Mucosa of rectum (tissue), 2 donors: ENCODE measurements at regions not wholly inside any gene's neighbourhood (a gene's known extent, or its start where the extent isn't known, plus 50 kb on each side); places are given as distances from the start of the nearest gene placed in this dataset.

Experiments
- H3K27ac ChIP-seq, 2 donors: one replicate each; pipeline ENCODE4 v1.7.0; 2013; ENCODE audit warnings: inconsistent platforms in 2 of 2, low read depth in 2 of 2, low read length in 2 of 2
- H3K27me3 ChIP-seq, 2 donors: one replicate each; pipeline ENCODE4 v1.7.0; 2013; ENCODE audit warnings: low read length in 2 of 2; ENCODE audit not compliant: control insufficient read depth in 2 of 2, insufficient read depth in 2 of 2
- H3K36me3 ChIP-seq, 2 donors: one replicate each; pipeline ENCODE4 v1.7.0; 2013; ENCODE audit warnings: low read length in 2 of 2; ENCODE audit not compliant: control insufficient read depth in 2 of 2, insufficient read depth in 2 of 2
- H3K4me1 ChIP-seq, 2 donors: one replicate each; pipeline ENCODE4 v1.7.0; 2013; ENCODE audit warnings: low read length in 2 of 2, mild to moderate bottlenecking in 1 of 2; ENCODE audit not compliant: control insufficient read depth in 2 of 2, insufficient read depth in 2 of 2
- H3K4me3 ChIP-seq, 2 donors: one replicate each; pipeline ENCODE4 v1.7.0; 2013; ENCODE audit warnings: low read length in 2 of 2
- H3K9ac ChIP-seq, 2 donors: one replicate each; pipeline ENCODE4 v1.7.0; 2013; ENCODE audit warnings: low read length in 2 of 2, low read depth in 1 of 2, mild to moderate bottlenecking in 1 of 2
- H3K9me3 ChIP-seq, 2 donors: one replicate each; pipeline ENCODE4 v1.7.0; 2013; ENCODE audit warnings: low read length in 2 of 2; ENCODE audit not compliant: control insufficient read depth in 2 of 2
- donor health status: healthy.
- donor health status: Normal muscosa, but diverticular disease.

GRCh38 chr7:145064114-145064513 is 228.3 kb upstream of the TPK1 start:
- Histone ChIP-seq H3K9ac (no peak overlapping the region), H3K27ac (no peak overlapping the region)

GRCh38 chr7:145053781-145054180 is 217.9 kb upstream of the TPK1 start:
- no peak overlapping the region for H3K4me3 ChIP-seq
- H3K9me3 ChIP-seq, result no peaks in the 10 kb centered on the region
- H3K4me1 ChIP-seq, result no peaks in the 10 kb centered on the region
- H3K36me3 ChIP-seq, result no peaks in the 10 kb centered on the region
- no peak overlapping the region for H3K9ac ChIP-seq
- no peaks in the 10 kb centered on the region for H3K27me3 ChIP-seq
- H3K27ac ChIP-seq, result no peak overlapping the region

More at GRCh38 chr7:145064114-145064513, 228.3 kb upstream of the TPK1 start:
- Histone ChIP-seq H3K4me1 (no peaks in the 10 kb centered on the region), H3K4me3 (no peak overlapping the region), H3K36me3 (no peaks in the 10 kb centered on the region), H3K27me3 (no peaks in the 10 kb centered on the region), H3K9me3 (no peaks in the 10 kb centered on the region)

DNA sequence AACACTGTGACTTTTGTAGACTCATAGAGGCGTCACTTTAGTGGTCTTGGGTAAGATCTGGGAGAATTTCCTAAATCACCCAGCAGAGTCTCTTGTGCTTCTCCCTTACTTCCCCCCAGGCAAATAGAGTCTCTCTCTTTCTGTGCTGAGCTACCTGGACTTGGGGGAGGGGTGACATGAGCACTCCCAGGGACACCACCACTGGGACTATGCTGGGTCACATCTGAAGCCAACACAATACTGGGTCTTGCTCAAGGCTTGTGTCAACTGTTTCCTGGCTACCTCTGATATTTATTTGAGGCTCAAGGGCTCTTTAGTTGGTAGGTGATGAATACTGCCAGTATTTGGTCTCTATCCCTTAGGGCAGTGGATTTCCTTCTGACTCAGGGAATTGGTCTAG is 214.6 kb upstream of the TPK1 start:
- Histone ChIP-seq H3K27me3 (no peaks in the 10 kb centered on the region), H3K4me3 (no peak overlapping the region), H3K36me3 (no peaks in the 10 kb centered on the region), H3K9ac (no peak overlapping the region), H3K4me1 (no peaks in the 10 kb centered on the region), H3K27ac (no peak overlapping the region), H3K9me3 (no peaks in the 10 kb centered on the region)

DNA sequence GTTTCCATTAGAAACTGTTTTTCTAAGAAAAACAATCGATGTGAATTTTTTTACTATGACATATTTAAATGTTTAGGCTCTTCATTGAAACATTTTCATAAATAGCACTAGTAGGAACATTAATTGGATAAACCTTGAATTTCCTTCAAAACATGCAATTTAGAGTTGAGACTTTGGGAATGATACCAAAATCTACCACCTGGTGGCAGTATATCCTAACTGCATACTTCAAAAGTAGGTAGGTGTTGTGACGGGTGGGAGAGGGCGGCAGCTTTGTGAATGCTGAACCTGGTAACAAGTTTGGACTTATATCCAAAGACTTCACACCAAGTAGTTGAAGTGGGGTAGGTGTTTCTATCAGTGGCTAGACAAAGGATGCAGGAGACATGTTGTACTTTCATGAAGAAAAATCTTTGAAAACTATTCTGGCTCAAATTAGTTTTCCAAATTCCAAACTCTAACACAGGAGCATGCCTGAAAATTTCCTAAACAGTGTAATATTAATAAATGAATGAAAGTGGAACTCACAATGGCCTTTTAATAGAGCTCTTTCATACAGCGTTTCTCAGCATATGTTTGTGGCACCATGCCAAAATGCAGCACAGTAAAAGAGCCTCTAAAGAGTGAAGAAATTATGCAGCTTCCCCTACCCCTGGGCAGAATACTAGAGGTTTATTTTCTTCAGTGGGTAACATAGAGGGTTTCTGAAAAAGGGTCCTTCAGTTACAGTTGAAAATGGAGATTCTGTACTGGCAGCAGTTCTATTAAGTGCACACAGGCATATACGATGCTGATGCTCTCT is 201.0 kb upstream of the TPK1 start:
- H3K9me3 ChIP-seq, result no peaks in the 10 kb centered on the region
- H3K36me3 ChIP-seq, result no peaks in the 10 kb centered on the region
- H3K4me3 ChIP-seq, result no peak overlapping the region
- H3K4me1 ChIP-seq, result no peaks in the 10 kb centered on the region
- no peak overlapping the region for H3K9ac ChIP-seq
- H3K27ac ChIP-seq, result no peak overlapping the region
- no peaks in the 10 kb centered on the region for H3K27me3 ChIP-seq

DNA sequence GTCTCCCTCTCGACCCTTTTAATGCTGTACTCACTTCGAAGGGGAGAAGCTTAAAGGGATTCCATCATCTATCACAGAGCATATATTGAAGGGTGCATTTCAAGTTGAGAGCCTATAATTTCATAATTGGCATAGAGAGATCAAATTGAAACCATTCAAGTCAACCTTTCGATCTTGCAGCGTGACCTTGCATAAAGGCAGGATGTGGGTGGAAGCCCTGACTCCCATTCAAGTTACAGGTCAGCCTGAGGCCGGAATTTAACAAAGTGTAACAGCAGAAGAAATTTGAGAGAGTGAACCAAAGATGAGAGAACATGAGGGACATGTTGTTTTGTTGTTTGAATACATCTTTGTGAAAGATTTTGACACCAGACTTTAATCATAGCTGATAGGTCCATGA is 195.3 kb upstream of the TPK1 start:
- Histone ChIP-seq H3K36me3 (no peaks in the 10 kb centered on the region), H3K27ac (no peak overlapping the region), H3K27me3 (no peaks in the 10 kb centered on the region), H3K9ac (no peak overlapping the region), H3K4me1 (no peaks in the 10 kb centered on the region), H3K4me3 (no peak overlapping the region), H3K9me3 (no peaks in the 10 kb centered on the region)

DNA sequence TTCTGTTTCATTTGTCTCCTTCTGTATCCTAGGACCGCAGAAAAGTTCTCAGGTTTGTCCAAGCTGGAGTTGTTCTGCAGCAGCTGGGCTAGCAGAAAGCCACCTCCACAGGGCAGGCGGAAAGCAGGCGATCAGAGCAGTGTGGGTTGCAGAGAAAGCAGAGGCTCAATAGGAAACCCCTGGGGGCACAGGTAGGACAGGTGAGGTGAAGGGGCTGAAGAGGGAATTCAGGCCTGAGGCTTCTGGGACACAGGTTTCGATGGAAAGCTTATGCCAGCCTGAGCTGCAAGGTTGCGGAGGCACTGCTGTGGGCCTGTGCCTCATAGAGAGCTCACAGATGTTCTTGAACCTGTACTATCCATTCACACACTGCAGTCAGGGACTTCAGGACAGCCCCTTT is 194.9 kb upstream of the TPK1 start:
- Histone ChIP-seq H3K27me3 (no peaks in the 10 kb centered on the region), H3K9me3 (no peaks in the 10 kb centered on the region), H3K4me1 (no peaks in the 10 kb centered on the region), H3K27ac (no peak overlapping the region), H3K4me3 (no peak overlapping the region), H3K36me3 (no peaks in the 10 kb centered on the region), H3K9ac (no peak overlapping the region)

DNA sequence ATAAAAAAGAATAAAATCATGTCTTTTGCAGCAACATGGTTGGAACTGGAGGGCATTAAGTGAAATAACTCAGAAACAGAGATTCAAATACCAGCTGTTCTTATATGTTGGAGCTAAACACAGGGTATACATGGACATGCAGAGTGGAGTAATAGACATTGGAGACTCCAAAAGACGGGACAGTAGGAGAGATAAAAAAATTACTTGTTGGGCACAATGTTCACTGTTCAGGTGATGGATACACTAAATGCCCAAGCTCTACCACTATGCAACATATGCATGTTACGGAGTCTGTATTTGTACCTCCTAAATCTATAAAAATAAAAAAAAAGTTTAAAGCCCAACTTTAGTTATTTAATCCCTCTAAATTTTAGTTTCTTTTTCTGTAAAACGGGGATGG is 184.6 kb upstream of the TPK1 start:
- no peaks in the 10 kb centered on the region for H3K36me3 ChIP-seq
- H3K9ac ChIP-seq, result no peak overlapping the region
- no peak overlapping the region for H3K4me3 ChIP-seq
- H3K27ac ChIP-seq, result no peak overlapping the region
- H3K4me1 ChIP-seq, result no peaks in the 10 kb centered on the region
- no peaks in the 10 kb centered on the region for H3K9me3 ChIP-seq
- no peaks in the 10 kb centered on the region for H3K27me3 ChIP-seq

GRCh38 chr7:145016068-145016467 is 180.2 kb upstream of the TPK1 start:
- Histone ChIP-seq H3K4me1 (no peaks in the 10 kb centered on the region), H3K9ac (no peak overlapping the region), H3K36me3 (no peaks in the 10 kb centered on the region), H3K27ac (no peak overlapping the region), H3K4me3 (no peak overlapping the region), H3K9me3 (no peaks in the 10 kb centered on the region), H3K27me3 (no peaks in the 10 kb centered on the region)

DNA sequence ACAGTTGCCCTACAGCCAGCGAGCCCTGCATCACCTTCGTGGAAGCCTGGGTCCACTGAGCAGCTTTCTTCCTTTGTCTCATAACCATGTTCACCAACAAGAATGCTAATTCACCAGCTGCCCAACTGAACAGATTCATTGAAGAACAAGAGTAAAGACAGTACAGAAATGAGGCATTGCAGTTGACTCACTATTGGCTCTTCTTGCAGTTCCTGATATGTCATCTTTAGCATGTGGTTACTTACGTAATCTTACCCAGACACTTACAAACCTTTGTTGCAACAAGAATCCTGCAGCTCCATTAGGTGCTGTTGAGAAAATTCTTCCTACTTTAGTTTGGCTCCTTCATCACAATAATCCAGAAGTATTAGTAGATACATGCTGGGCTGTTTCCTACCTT is 174.0 kb upstream of the TPK1 start:
- no peak overlapping the region for H3K4me3 ChIP-seq
- no peak overlapping the region for H3K9ac ChIP-seq
- no peaks in the 10 kb centered on the region for H3K36me3 ChIP-seq
- no peaks in the 10 kb centered on the region for H3K4me1 ChIP-seq
- no peaks in the 10 kb centered on the region for H3K27me3 ChIP-seq
- H3K9me3 ChIP-seq, result peaks cover 0 to 2% of the 10 kb centered on the region in 2 donors
- no peak overlapping the region for H3K27ac ChIP-seq

GRCh38 chr7:145005601-145006000 is 169.7 kb upstream of the TPK1 start:
- H3K4me3 ChIP-seq, result no peak overlapping the region
- no peaks in the 10 kb centered on the region for H3K4me1 ChIP-seq
- H3K9me3 ChIP-seq, result peaks cover 0 to 6% of the 10 kb centered on the region in 2 donors
- no peak overlapping the region for H3K9ac ChIP-seq
- H3K27ac ChIP-seq, result no peak overlapping the region
- H3K36me3 ChIP-seq, result no peaks in the 10 kb centered on the region
- no peaks in the 10 kb centered on the region for H3K27me3 ChIP-seq
